GM18498 (cell line): ENCODE measurements at regions not wholly inside any gene's neighbourhood (a gene's known extent, or its start where the extent isn't known, plus 50 kb on each side); places are given as distances from the start of the nearest gene placed in this dataset.
"Not testable (repeated sequence)": the region's sequence is repeated elsewhere in the genome, so short reads cannot be mapped to it uniquely, and the experiment has no call there.

Source experiments
- ATAC-seq: cut with Tn5 transposase; IDR thresholded peaks from one replicate; pipeline ENCODE4 v1.9.1; 2021; ENCODE audit warnings: mild to moderate bottlenecking, moderate library complexity; ENCODE audit not compliant: unreplicated experiment

- ATAC-seq, result no peak
These were observed 80.8 kb upstream of the SLC8A3 start for GRCh38 chr14:70269582-70269981.

- ATAC-seq, result no peak
These were observed 80.0 kb upstream of the SLC8A3 start for GRCh38 chr14:70268760-70269159.

GRCh38 chr14:70266157-70266556, 77.4 kb upstream of the SLC8A3 start:
- no peak for ATAC-seq

GRCh38 chr14:70265422-70265821, 76.7 kb upstream of the SLC8A3 start:
- no peak for ATAC-seq

GRCh38 chr14:70259420-70259819, 70.7 kb upstream of the SLC8A3 start:
- no peak for ATAC-seq

- no peak for ATAC-seq
These were observed 68.8 kb upstream of the SLC8A3 start for GRCh38 chr14:70257526-70257925.

- no peak for ATAC-seq
These were observed 67.8 kb upstream of the SLC8A3 start for GRCh38 chr14:70256601-70257000.

- not testable (repeated sequence) for ATAC-seq
These were observed 66.6 kb upstream of the SLC8A3 start for GRCh38 chr14:70255071-70256057.

GRCh38 chr14:70254476-70254961, 65.8 kb upstream of the SLC8A3 start:
- ATAC-seq, result peak; percentile 82

- not testable (repeated sequence) for ATAC-seq
These were observed 64.8 kb upstream of the SLC8A3 start for GRCh38 chr14:70253547-70253946.

GRCh38 chr14:70245026-70245425, 56.3 kb upstream of the SLC8A3 start:
- ATAC-seq, result no peak

GRCh38 chr14:70239802-70240201, 51.1 kb upstream of the SLC8A3 start:
- no peak for ATAC-seq

GRCh38 chr14:70238635-70239034, 49.9 kb upstream of the SLC8A3 start:
- ATAC-seq, result not testable (repeated sequence)
